ENCODE measurements at regions not wholly inside any gene's neighbourhood (a gene's known extent, or its start where the extent isn't known, plus 50 kb on each side); places are given as distances from the start of the nearest gene placed in this dataset.

- Histone ChIP-seq H3K4me3 (replicated peaks in 1 of 3; ENCODE audit: insufficient read depth in 1 of 3, low read depth in 2 of 3, low read length in 3 of 3) (no peak overlapping the region), H3K27me3 (ENCODE audit: control insufficient read depth in 1 of 2, insufficient read depth in 2 of 2, low read length in 2 of 2) (no peaks in the 10 kb centered on the region), H3K9ac (ENCODE audit: insufficient read depth, low read depth, low read length) (no peak overlapping the region), H3K79me2 (ENCODE audit: insufficient read depth, low read length) (no peaks in the 10 kb centered on the region), H2AFZ (ENCODE audit: low read length) (no peak overlapping the region), H4K20me1 (ENCODE audit: insufficient read depth, low read length) (no peaks in the 10 kb centered on the region), H3K4me2 (ENCODE audit: low read depth, low read length) (no peak overlapping the region), H3K27ac (ENCODE audit: extremely low read length, insufficient read depth, low read length) (no peak overlapping the region), H3K36me3 (replicated peaks in 1 of 2; ENCODE audit: control insufficient read depth in 1 of 2, insufficient read depth in 2 of 2, low read length in 2 of 2) (no peaks in the 10 kb centered on the region), H3K4me1 (ENCODE audit: insufficient read depth, low read length) (no peaks in the 10 kb centered on the region), H3K9me3 (ENCODE audit: low read length) (peaks cover 88% of the 10 kb centered on the region)
- no TSS peak for BruUV-seq (replicated peaks)
- intact Hi-C loops (cut with micrococcal nuclease; ENCODE audit: unreplicated experiment) = no loop called here
- no peak for DNase-seq (ENCODE audit: low spot score)
- WGBS (ENCODE audit: low lambda C conversion rate) = 0% methylated on average over 2 of the region's 2 CpGs
- no peak for ATAC-seq
- POLR2A ChIA-PET = no interaction called here
- no peak for FAIRE-seq
- no peak for TF ChIP-seq SNAPC5 (CRISPR knock-in tag; IDR thresholded peaks at IDR 0.05; ENCODE audit: borderline replicate concordance)
- CTCF ChIA-PET (ENCODE audit: low intra/inter-chr PET ratio, low total read pairs) = no interaction called here
- in situ Hi-C loops (cut with HindIII; ENCODE audit: extremely low pct_ligation_motif_present, low pct_unique_long_range_greater_than_20kb) = no loop called here
Measured at GRCh38 chr11:41920374-41920773, 460.9 kb upstream of the LRRC4C start.

DNA sequence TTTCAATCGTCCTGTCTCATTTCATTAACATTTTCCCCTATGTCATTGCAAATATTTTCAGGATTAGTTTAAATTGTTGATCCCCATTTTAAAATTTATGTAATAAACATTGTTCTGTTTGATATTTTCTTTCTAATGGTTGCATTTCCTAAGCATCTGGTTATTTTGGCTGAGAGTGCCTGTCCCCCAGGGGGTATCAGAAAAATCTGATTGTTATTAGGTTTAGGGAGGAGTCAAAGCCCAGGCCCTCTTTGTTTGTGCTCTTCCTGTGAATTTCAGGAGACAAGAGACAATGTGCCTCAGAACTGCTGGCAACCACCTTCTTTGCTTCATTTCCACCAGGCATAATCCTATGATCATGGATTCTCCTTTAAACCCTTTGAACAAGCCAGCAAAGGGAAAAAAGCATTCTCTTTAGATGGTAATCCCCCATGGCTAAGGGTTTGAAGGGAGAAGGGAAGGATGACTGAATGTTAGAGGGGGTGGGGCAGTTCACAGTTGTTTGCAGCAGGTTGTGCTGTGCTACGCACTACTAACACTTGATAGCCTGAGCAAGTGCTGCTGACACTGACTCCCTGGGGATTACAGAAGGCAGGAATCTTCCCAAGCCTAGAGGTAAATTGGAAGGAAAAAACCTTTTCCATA lies 462.4 kb upstream of the LRRC4C start:
- in situ Hi-C loops (cut with HindIII; ENCODE audit: extremely low pct_ligation_motif_present, low pct_unique_long_range_greater_than_20kb) = no loop called here
- no peaks in the 10 kb centered on the region for H3K36me3 ChIP-seq (replicated peaks in 1 of 2; ENCODE audit: control insufficient read depth in 1 of 2, insufficient read depth in 2 of 2, low read length in 2 of 2)
- no peak overlapping the region for H2AFZ ChIP-seq (ENCODE audit: low read length)
- FAIRE-seq (no peak), DNase-seq (ENCODE audit: low spot score) (no peak), ATAC-seq (no peak)
- peaks cover 86% of the 10 kb centered on the region for H3K9me3 ChIP-seq (ENCODE audit: low read length)
- H3K79me2 ChIP-seq (ENCODE audit: insufficient read depth, low read length) = no peaks in the 10 kb centered on the region
- ChIA-PET CTCF (ENCODE audit: low intra/inter-chr PET ratio, low total read pairs) (no interaction called here), POLR2A (no interaction called here)
- WGBS (ENCODE audit: low lambda C conversion rate) = 26% methylated on average over 2 of the region's 2 CpGs
- BruUV-seq (replicated peaks) = no TSS peak
- no peak overlapping the region for H3K4me2 ChIP-seq (ENCODE audit: low read depth, low read length)
- no peaks in the 10 kb centered on the region for H3K27me3 ChIP-seq (ENCODE audit: control insufficient read depth in 1 of 2, insufficient read depth in 2 of 2, low read length in 2 of 2)
- H3K27ac ChIP-seq (ENCODE audit: extremely low read length, insufficient read depth, low read length) = no peak overlapping the region
- H4K20me1 ChIP-seq (ENCODE audit: insufficient read depth, low read length) = no peaks in the 10 kb centered on the region
- intact Hi-C loops (cut with micrococcal nuclease; ENCODE audit: unreplicated experiment) = no loop called here
- H3K9ac ChIP-seq (ENCODE audit: insufficient read depth, low read depth, low read length) = no peak overlapping the region
- no peaks in the 10 kb centered on the region for H3K4me1 ChIP-seq (ENCODE audit: insufficient read depth, low read length)
- no peak overlapping the region for H3K4me3 ChIP-seq (replicated peaks in 1 of 3; ENCODE audit: insufficient read depth in 1 of 3, low read depth in 2 of 3, low read length in 3 of 3)
- TF ChIP-seq SP4 (CRISPR knock-in tag; IDR thresholded peaks at IDR 0.05) = no peak
- no peak for TF ChIP-seq RAD21 (CRISPR knock-in tag; IDR thresholded peaks at IDR 0.05)
- no peak for TF ChIP-seq ZNF446 (CRISPR knock-in tag; IDR thresholded peaks at IDR 0.05)
- no peak for TF ChIP-seq NR0B2 (CRISPR knock-in tag; IDR thresholded peaks at IDR 0.05)
- no peak for TF ChIP-seq SETDB1 (CRISPR knock-in tag; IDR thresholded peaks at IDR 0.05; ENCODE audit: borderline replicate concordance)
- no peak for TF ChIP-seq NFAT5 (CRISPR knock-in tag; IDR thresholded peaks at IDR 0.05)
- TF ChIP-seq, protein P1, sequence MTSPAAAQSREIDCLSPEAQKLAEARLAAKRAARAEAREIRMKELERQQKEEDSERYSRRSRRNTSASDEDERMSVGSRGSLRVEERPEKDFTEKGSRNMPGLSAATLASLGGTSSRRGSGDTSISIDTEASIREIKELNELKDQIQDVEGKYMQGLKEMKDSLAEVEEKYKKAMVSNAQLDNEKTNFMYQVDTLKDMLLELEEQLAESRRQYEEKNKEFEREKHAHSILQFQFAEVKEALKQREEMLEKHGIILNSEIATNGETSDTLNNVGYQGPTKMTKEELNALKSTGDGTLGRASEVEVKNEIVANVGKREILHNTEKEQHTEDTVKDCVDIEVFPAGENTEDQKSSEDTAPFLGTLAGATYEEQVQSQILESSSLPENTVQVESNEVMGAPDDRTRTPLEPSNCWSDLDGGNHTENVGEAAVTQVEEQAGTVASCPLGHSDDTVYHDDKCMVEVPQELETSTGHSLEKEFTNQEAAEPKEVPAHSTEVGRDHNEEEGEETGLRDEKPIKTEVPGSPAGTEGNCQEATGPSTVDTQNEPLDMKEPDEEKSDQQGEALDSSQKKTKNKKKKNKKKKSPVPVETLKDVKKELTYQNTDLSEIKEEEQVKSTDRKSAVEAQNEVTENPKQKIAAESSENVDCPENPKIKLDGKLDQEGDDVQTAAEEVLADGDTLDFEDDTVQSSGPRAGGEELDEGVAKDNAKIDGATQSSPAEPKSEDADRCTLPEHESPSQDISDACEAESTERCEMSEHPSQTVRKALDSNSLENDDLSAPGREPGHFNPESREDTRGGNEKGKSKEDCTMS (CRISPR knock-in tag; conservative IDR thresholded peaks at IDR 0.05) = no peak
- no peak for TF ChIP-seq PHF5A (CRISPR knock-in tag; IDR thresholded peaks at IDR 0.05; ENCODE audit: low read depth, unreplicated experiment)
- no peak for TF ChIP-seq GTF3A (CRISPR knock-in tag; conservative IDR thresholded peaks at IDR 0.05)
